ENCODE measurements at regions not wholly inside any gene's neighbourhood (a gene's known extent, or its start where the extent isn't known, plus 50 kb on each side); places are given as distances from the start of the nearest gene placed in this dataset.

DNA sequence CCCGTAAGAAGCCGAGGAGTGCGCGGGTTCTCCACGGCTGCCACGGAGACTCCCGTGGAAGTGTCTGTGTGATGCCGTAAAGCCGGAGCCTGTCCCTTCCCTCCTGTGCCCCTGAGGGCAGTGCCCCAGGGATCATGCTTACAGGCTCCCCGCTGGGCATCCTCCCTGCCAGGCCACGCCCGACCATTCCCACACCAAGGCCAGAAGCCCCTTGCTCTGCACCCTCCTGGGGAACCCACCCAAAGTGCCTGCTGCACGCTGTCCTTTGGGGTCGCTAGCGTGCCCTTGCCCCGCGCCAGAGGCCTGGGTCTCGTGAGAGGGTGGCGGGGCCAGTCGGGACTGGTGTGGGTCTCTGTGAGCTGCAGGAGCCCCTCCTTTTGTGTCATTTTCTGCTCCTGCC, 228.5 kb upstream of the C1orf174 start:
- Histone ChIP-seq H3K4me1 (no peaks in the 10 kb centered on the region), H3K9me3 (peaks cover 0 to 15% (median 0%) of the 10 kb centered on the region in 4 donors), H3K27ac (no peak overlapping the region), H3K36me3 (no peaks in the 10 kb centered on the region), H3K27me3 (no peaks in the 10 kb centered on the region), H3K4me3 (no peak overlapping the region)
- DNase-seq (ENCODE audit: low spot score in 2 of 2), result no peak
- 86 to 91% methylated on average over 19 to 20 of the region's 20 CpGs for whole genome bisulfite sequencing, 2 donors
- TF ChIP-seq EP300 (IDR thresholded peaks at IDR 0.05) (no peak), POLR2A (IDR thresholded peaks at IDR 0.05) (no peak)
- TF ChIP-seq, protein P1, sequence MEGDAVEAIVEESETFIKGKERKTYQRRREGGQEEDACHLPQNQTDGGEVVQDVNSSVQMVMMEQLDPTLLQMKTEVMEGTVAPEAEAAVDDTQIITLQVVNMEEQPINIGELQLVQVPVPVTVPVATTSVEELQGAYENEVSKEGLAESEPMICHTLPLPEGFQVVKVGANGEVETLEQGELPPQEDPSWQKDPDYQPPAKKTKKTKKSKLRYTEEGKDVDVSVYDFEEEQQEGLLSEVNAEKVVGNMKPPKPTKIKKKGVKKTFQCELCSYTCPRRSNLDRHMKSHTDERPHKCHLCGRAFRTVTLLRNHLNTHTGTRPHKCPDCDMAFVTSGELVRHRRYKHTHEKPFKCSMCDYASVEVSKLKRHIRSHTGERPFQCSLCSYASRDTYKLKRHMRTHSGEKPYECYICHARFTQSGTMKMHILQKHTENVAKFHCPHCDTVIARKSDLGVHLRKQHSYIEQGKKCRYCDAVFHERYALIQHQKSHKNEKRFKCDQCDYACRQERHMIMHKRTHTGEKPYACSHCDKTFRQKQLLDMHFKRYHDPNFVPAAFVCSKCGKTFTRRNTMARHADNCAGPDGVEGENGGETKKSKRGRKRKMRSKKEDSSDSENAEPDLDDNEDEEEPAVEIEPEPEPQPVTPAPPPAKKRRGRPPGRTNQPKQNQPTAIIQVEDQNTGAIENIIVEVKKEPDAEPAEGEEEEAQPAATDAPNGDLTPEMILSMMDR (IDR thresholded peaks at IDR 0.05), result no peak

- H3K27ac ChIP-seq, result no peak overlapping the region
- H3K9me3 ChIP-seq, result peaks cover 0 to 15% (median 0%) of the 10 kb centered on the region in 4 donors
- no peak for DNase-seq (ENCODE audit: low spot score in 2 of 2)
- H3K27me3 ChIP-seq, result no peaks in the 10 kb centered on the region
- TF ChIP-seq EP300 (IDR thresholded peaks at IDR 0.05), result no peak
- TF ChIP-seq, protein P1 (IDR thresholded peaks at IDR 0.05), result no peak
- no peak for TF ChIP-seq POLR2A (IDR thresholded peaks at IDR 0.05)
- H3K36me3 ChIP-seq, result no peaks in the 10 kb centered on the region
- no peak overlapping the region for H3K4me3 ChIP-seq
- no peaks in the 10 kb centered on the region for H3K4me1 ChIP-seq
- 83 to 92% methylated on average over 9 to 11 of the region's 11 CpGs for WGBS, 2 donors
Measured at GRCh38 chr1:4129693-4130092, 229.6 kb upstream of the C1orf174 start.

GRCh38 chr1:4130096-4130495, 230.0 kb upstream of the C1orf174 start:
- Histone ChIP-seq H3K9me3 (peaks cover 0 to 15% (median 0%) of the 10 kb centered on the region in 4 donors), H3K36me3 (no peaks in the 10 kb centered on the region), H3K4me3 (no peak overlapping the region), H3K27ac (no peak overlapping the region), H3K27me3 (no peaks in the 10 kb centered on the region), H3K4me1 (no peaks in the 10 kb centered on the region)
- DNase-seq (ENCODE audit: low spot score in 2 of 2), result no peak
- TF ChIP-seq POLR2A (IDR thresholded peaks at IDR 0.05), result no peak
- TF ChIP-seq, protein P1 (IDR thresholded peaks at IDR 0.05), result no peak
- no peak for TF ChIP-seq EP300 (IDR thresholded peaks at IDR 0.05)
- 85 to 87% methylated on average over 6 of the region's 6 CpGs for WGBS, 2 donors

DNA sequence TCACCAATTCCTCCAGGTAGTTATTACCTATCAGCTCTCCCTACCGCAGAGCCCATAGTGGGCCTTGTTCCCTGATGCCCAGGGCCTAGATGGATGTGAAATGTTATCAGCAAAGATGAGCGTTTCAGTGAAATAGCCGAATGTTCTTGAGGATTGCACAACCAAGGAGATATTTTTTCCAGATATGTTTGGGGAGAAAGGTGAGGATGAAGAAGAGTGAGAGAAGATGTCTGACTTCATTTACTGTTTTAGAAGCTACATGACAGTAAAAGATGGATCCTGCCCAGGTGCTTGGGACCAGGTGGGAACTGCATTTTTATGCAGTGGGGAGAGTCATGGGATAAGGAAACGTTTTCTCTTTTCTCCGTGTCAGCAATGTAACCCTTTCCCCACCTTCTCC, 231.7 kb upstream of the C1orf174 start:
- no peak overlapping the region for H3K4me3 ChIP-seq
- peaks cover 0 to 15% (median 2%) of the 10 kb centered on the region in 4 donors for H3K9me3 ChIP-seq
- no peaks in the 10 kb centered on the region for H3K27me3 ChIP-seq
- TF ChIP-seq EP300 (IDR thresholded peaks at IDR 0.05) (no peak), POLR2A (IDR thresholded peaks at IDR 0.05) (no peak)
- TF ChIP-seq, protein P1 (IDR thresholded peaks at IDR 0.05), result no peak
- H3K36me3 ChIP-seq, result no peaks in the 10 kb centered on the region
- no peak for DNase-seq (ENCODE audit: low spot score in 2 of 2)
- WGBS, 2 donors, result 68 to 69% methylated on average over 5 of the region's 5 CpGs
- no peak overlapping the region for H3K27ac ChIP-seq
- no peaks in the 10 kb centered on the region for H3K4me1 ChIP-seq

GRCh38 chr1:4132352-4133296, 232.6 kb upstream of the C1orf174 start:
- no peak for TF ChIP-seq EP300 (IDR thresholded peaks at IDR 0.05)
- no peak for TF ChIP-seq POLR2A (IDR thresholded peaks at IDR 0.05)
- TF ChIP-seq, protein P1 (IDR thresholded peaks at IDR 0.05), result no peak
- H3K4me3 ChIP-seq, result no peak overlapping the region
- 66 to 80% methylated on average over 53 of the region's 53 CpGs for WGBS, 2 donors
- no peaks in the 10 kb centered on the region for H3K4me1 ChIP-seq
- no peaks in the 10 kb centered on the region for H3K27me3 ChIP-seq
- no peak for DNase-seq (ENCODE audit: low spot score in 2 of 2)
- peaks cover 0 to 6% (median 2%) of the 10 kb centered on the region in 4 donors for H3K9me3 ChIP-seq
- H3K36me3 ChIP-seq, result no peaks in the 10 kb centered on the region
- no peak overlapping the region for H3K27ac ChIP-seq

Measured in tibial nerve (tissue), 4 donors.